H9 (cell line): ENCODE measurements at regions not wholly inside any gene's neighbourhood (a gene's known extent, or its start where the extent isn't known, plus 50 kb on each side); places are given as distances from the start of the nearest gene placed in this dataset.

ENCODE experiments used
- DNase-seq: peaks from one replicate; pipeline ENCODE4 v3.0.0-alpha.2; 2017
- H2AFZ ChIP-seq: one replicate; pipeline ENCODE4 v1.6.1; 2013; ENCODE audit warnings: mild to moderate bottlenecking, low read length, control low read depth, moderate library complexity
- H2AK5ac ChIP-seq: 2 replicates; pipeline ENCODE4 v1.6.1; 2013; ENCODE audit warnings: low read length, control low read depth, mixed read lengths; ENCODE audit not compliant: insufficient read length
- H2BK120ac ChIP-seq: one replicate; pipeline ENCODE4 v1.6.1; 2013; ENCODE audit warnings: low read depth, mild to moderate bottlenecking, low read length, control low read depth, inconsistent platforms; ENCODE audit not compliant: poor library complexity, severe bottlenecking
- H2BK12ac ChIP-seq: 2 replicates; pipeline ENCODE4 v1.6.1; 2013; ENCODE audit warnings: low read length, control low read depth, mixed read lengths, low read depth; ENCODE audit not compliant: insufficient read length
- H2BK15ac ChIP-seq: 2 replicates; pipeline ENCODE4 v1.6.1; 2013; ENCODE audit warnings: low read depth, low read length, control low read depth
- H2BK20ac ChIP-seq: one replicate; pipeline ENCODE4 v1.6.1; 2013; ENCODE audit warnings: low read depth, mild to moderate bottlenecking, low read length, control low read depth, inconsistent platforms; ENCODE audit not compliant: poor library complexity, severe bottlenecking
- H2BK5ac ChIP-seq: 2 replicates; pipeline ENCODE4 v1.6.1; 2013; ENCODE audit warnings: low read length, control low read depth, mixed read lengths; ENCODE audit not compliant: insufficient read length
- H3K14ac ChIP-seq: 2 replicates; pipeline ENCODE4 v1.6.1; 2013; ENCODE audit warnings: low read length, control low read depth; ENCODE audit not compliant: insufficient read depth
- H3K18ac ChIP-seq: 2 replicates; pipeline ENCODE4 v1.6.1; 2013; ENCODE audit warnings: low read depth, mild to moderate bottlenecking, mixed read lengths, low read length, control low read depth; ENCODE audit not compliant: insufficient read length
- H3K23ac ChIP-seq: 2 replicates; pipeline ENCODE4 v1.6.1; 2013; ENCODE audit warnings: low read length, control low read depth, mixed read lengths, low read depth; ENCODE audit not compliant: insufficient read length
- H3K23me2 ChIP-seq: 2 replicates; pipeline ENCODE4 v1.6.1; 2013; ENCODE audit warnings: low read depth, mild to moderate bottlenecking, mixed read lengths, low read length, control low read depth; ENCODE audit not compliant: insufficient read length, poor library complexity, severe bottlenecking
- H3K27ac ChIP-seq: 2 replicates; pipeline ENCODE4 v1.5.1; 2013; ENCODE audit warnings: low read length, control low read depth, mixed read lengths, low read depth; ENCODE audit not compliant: insufficient read length
- H3K27me3 ChIP-seq: 2 replicates; pipeline ENCODE4 v1.6.1; 2013; ENCODE audit warnings: low read length, control low read depth, inconsistent platforms; ENCODE audit not compliant: insufficient read depth
- H3K4ac ChIP-seq: 2 replicates; pipeline ENCODE4 v1.6.1; 2013; ENCODE audit warnings: low read depth, mild to moderate bottlenecking, control low read depth, inconsistent platforms, low read length, moderate library complexity
- H3K4me1 ChIP-seq: 2 replicates; pipeline ENCODE4 v1.6.1; 2013; ENCODE audit warnings: low read length, control low read depth, inconsistent platforms; ENCODE audit not compliant: insufficient read depth
- H3K4me2 ChIP-seq: 2 replicates; pipeline ENCODE4 v1.6.1; 2013; ENCODE audit warnings: low read length, control low read depth, mixed read lengths; ENCODE audit not compliant: insufficient read length, insufficient read depth
- H3K56ac ChIP-seq: 2 replicates; pipeline ENCODE4 v1.6.1; 2013; ENCODE audit warnings: low read depth, mild to moderate bottlenecking, mixed read lengths, low read length, control low read depth; ENCODE audit not compliant: insufficient read length
- H3K79me1 ChIP-seq: 2 replicates; pipeline ENCODE4 v1.6.1; 2013; ENCODE audit warnings: low read depth, mild to moderate bottlenecking, moderate library complexity, low read length, control low read depth, inconsistent platforms; ENCODE audit not compliant: insufficient read depth, poor library complexity, severe bottlenecking
- H3K79me2 ChIP-seq: 2 replicates; pipeline ENCODE4 v1.6.1; 2013; ENCODE audit warnings: low read length, control low read depth, inconsistent platforms; ENCODE audit not compliant: insufficient read depth
- H3K9ac ChIP-seq: 2 replicates; pipeline ENCODE4 v1.6.1; 2013; ENCODE audit warnings: low read length, control low read depth, mixed read lengths; ENCODE audit not compliant: insufficient read length; ENCODE audit errors: extremely low read depth
- H3K9me3 ChIP-seq: one replicate; pipeline ENCODE4 v1.6.1; 2013; ENCODE audit warnings: low read depth, low read length, inconsistent platforms; ENCODE audit not compliant: control insufficient read depth
- H3T11ph ChIP-seq: one replicate; pipeline ENCODE4 v1.6.1; 2013; ENCODE audit warnings: mild to moderate bottlenecking, low read length, control low read depth, inconsistent platforms
- H4K20me1 ChIP-seq: one replicate; pipeline ENCODE4 v1.6.1; 2013; ENCODE audit not compliant: control insufficient read depth, insufficient read length, insufficient read depth
- H4K5ac ChIP-seq: 2 replicates; pipeline ENCODE4 v1.6.1; 2013; ENCODE audit warnings: low read depth, mild to moderate bottlenecking, mixed read lengths, low read length, control low read depth; ENCODE audit not compliant: insufficient read length
- H4K8ac ChIP-seq: replicated peaks from 2 replicates; pipeline ENCODE4 v1.6.1; 2013; ENCODE audit warnings: low read length, control low read depth, mixed read lengths, low read depth; ENCODE audit not compliant: insufficient read length
- H4K91ac ChIP-seq: 2 replicates; pipeline ENCODE4 v1.6.1; 2013; ENCODE audit warnings: low read depth, mild to moderate bottlenecking, moderate library complexity, mixed read lengths, low read length, control low read depth; ENCODE audit not compliant: insufficient read length
- H3K27ac Mint-ChIP-seq, 3 experiments: 2 replicates in 2 of 3; 3 replicates in 1 of 3; pipeline ENCODE4 v1.8.0; 2020 to 2021; ENCODE audit warnings: mixed read lengths in 3 of 3, mild to moderate bottlenecking in 1 of 3, moderate library complexity in 1 of 3
- H3K27me3 Mint-ChIP-seq: 2 replicates; pipeline ENCODE4 v1.8.0; 2021; ENCODE audit warnings: low read depth, mild to moderate bottlenecking, moderate library complexity, mixed read lengths
- H3K36me3 Mint-ChIP-seq, 3 experiments: 2 replicates in 2 of 3; 3 replicates in 1 of 3; pipeline ENCODE4 v1.8.0; 2020 to 2021; ENCODE audit warnings: low read depth in 3 of 3, mixed read lengths in 3 of 3; ENCODE audit not compliant: insufficient read depth in 1 of 3
- H3K4me1 Mint-ChIP-seq, 2 experiments: 2 replicates each; pipeline ENCODE4 v1.8.0; 2020; ENCODE audit warnings: mixed read lengths in 2 of 2
- H3K4me3 Mint-ChIP-seq, 2 experiments: 2 replicates in 1 of 2; 3 replicates in 1 of 2; pipeline ENCODE4 v1.8.0; 2020 to 2021; ENCODE audit warnings: mild to moderate bottlenecking in 2 of 2, mixed read lengths in 2 of 2, moderate library complexity in 1 of 2
- H3K9me3 Mint-ChIP-seq, 2 experiments: 2 replicates in 1 of 2; 3 replicates in 1 of 2; pipeline ENCODE4 v1.8.0; 2020; ENCODE audit warnings: mild to moderate bottlenecking in 2 of 2, mixed read lengths in 2 of 2, moderate library complexity in 1 of 2
- WGBS: extraction: QIAGEN DNeasy Blood & Tissue Kit; methylation state at CpG from one replicate; pipeline ENCODE4 v1.1.7; 2013; ENCODE audit warnings: missing lambda C conversion rate, low lambda C conversion rate, mixed read lengths; ENCODE audit not compliant: insufficient read length; ENCODE audit errors: extremely low coverage; 5-methylcytosine and 5-hydroxymethylcytosine counted together
- TF ChIP-seq, protein P1 (sequence below): fragments of 200-600 bp; sonication (generic); conservative IDR thresholded peaks from 3 replicates; pipeline ENCODE4 v1.8.0; 2021; ENCODE audit warnings: antibody characterized with exemption, mild to moderate bottlenecking

DNA sequence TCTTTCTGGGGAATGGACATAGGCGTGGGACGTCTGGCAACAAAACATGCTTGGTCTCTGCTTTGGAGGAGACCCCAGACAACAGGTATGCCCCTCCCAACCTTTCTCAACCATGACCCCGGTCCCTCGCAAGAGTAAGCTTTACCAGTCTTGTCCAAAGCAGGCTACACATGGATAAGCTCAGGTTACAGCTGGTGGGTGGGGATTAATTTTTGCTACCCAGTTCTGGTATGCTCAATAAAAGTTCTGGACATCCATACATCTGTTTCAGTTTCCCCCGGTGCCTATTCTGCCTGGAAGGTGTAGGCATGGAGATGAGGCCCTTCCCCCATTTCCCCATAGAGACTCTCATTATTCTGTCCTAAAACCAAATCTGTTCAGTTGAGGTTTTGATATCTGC lies 54.5 kb upstream of the NOCT start:
- H3K56ac ChIP-seq, result no peak overlapping the region
- H2AFZ ChIP-seq, result no peak overlapping the region
- H2BK5ac ChIP-seq, result no peak overlapping the region

More for the DNA sequence above, 54.5 kb upstream of the NOCT start:
- TF ChIP-seq, protein P1, sequence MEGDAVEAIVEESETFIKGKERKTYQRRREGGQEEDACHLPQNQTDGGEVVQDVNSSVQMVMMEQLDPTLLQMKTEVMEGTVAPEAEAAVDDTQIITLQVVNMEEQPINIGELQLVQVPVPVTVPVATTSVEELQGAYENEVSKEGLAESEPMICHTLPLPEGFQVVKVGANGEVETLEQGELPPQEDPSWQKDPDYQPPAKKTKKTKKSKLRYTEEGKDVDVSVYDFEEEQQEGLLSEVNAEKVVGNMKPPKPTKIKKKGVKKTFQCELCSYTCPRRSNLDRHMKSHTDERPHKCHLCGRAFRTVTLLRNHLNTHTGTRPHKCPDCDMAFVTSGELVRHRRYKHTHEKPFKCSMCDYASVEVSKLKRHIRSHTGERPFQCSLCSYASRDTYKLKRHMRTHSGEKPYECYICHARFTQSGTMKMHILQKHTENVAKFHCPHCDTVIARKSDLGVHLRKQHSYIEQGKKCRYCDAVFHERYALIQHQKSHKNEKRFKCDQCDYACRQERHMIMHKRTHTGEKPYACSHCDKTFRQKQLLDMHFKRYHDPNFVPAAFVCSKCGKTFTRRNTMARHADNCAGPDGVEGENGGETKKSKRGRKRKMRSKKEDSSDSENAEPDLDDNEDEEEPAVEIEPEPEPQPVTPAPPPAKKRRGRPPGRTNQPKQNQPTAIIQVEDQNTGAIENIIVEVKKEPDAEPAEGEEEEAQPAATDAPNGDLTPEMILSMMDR, result no peak
- Mint-ChIP-seq H3K36me3 (no peaks in the 10 kb centered on the region), H3K9me3 (no peaks in the 10 kb centered on the region), H3K4me3 (no peak overlapping the region), H3K4me1 (peaks cover 5 to 9% of the 10 kb centered on the region in 2 experiments), H3K27me3 (no peaks in the 10 kb centered on the region), H3K27ac (no peak overlapping the region)
- Histone ChIP-seq H3K9ac (no peak overlapping the region), H3K27ac (no peak overlapping the region), H3K23me2 (no peaks in the 10 kb centered on the region), H4K91ac (no peak overlapping the region), H2AK5ac (no peak overlapping the region), H2BK15ac (no peak overlapping the region), H3T11ph (no peak overlapping the region), H3K14ac (no peak overlapping the region), H3K23ac (no peak overlapping the region), H3K27me3 (no peaks in the 10 kb centered on the region; the same call in 1 of the 2 replicates), H3K79me1 (no peaks in the 10 kb centered on the region), H4K20me1 (no peaks in the 10 kb centered on the region), H3K4ac (no peak overlapping the region), H2BK120ac (no peak overlapping the region), H2BK20ac (no peak overlapping the region), H4K5ac (no peak overlapping the region), H2BK12ac (no peak overlapping the region), H3K18ac (no peak overlapping the region), H3K79me2 (no peaks in the 10 kb centered on the region), H3K4me2 (no peak overlapping the region), H4K8ac (no peak overlapping the region), H3K9me3 (no peaks in the 10 kb centered on the region), H3K4me1 (peaks cover 3% of the 10 kb centered on the region; the same call in 1 of the 2 replicates)
- no peak for DNase-seq
- no CpG with 5 or more reads among the region's 5 CpGs for WGBS
